Neural cell (in vitro differentiated cells): ENCODE measurements at regions not wholly inside any gene's neighbourhood (a gene's known extent, or its start where the extent isn't known, plus 50 kb on each side); places are given as distances from the start of the nearest gene placed in this dataset.

Experiments
- H2AFZ ChIP-seq: fragments of 200-600, 300-800 bp; sonication (generic), shearing (Covaris generic); 2 replicates; pipeline ENCODE4 v1.6.0; 2014; ENCODE audit warnings: low read depth, mild to moderate bottlenecking, antibody characterized with exemption, low read length, moderate library complexity
- H3F3A ChIP-seq: fragments of 200-600 bp; shearing (Covaris generic); 2 replicates; pipeline ENCODE4 v1.6.1; 2016; ENCODE audit warnings: mild to moderate bottlenecking, moderate library complexity, mixed read lengths, antibody characterized with exemption, low read length; ENCODE audit not compliant: insufficient read depth, poor library complexity, severe bottlenecking
- H3K27ac ChIP-seq: fragments of 200-600, 300-800 bp; sonication (generic), shearing (Covaris generic); 2 replicates; pipeline ENCODE4 v1.5.1; 2014; ENCODE audit warnings: mild to moderate bottlenecking, low read length, moderate library complexity
- H3K27me3 ChIP-seq: fragments of 300-800, 200-600 bp; sonication (generic), shearing (Covaris generic); 2 replicates; pipeline ENCODE4 v1.6.0; 2014; ENCODE audit warnings: mild to moderate bottlenecking, low read depth, low read length, moderate library complexity; ENCODE audit not compliant: insufficient read depth
- H3K36me3 ChIP-seq: fragments of 300-800, 200-600 bp; sonication (generic), shearing (Covaris generic); 2 replicates; pipeline ENCODE4 v1.5.1; 2014; ENCODE audit warnings: mild to moderate bottlenecking, antibody characterized with exemption, low read length, moderate library complexity; ENCODE audit not compliant: insufficient read depth
- H3K4me2 ChIP-seq: fragments of 300-800, 200-600 bp; sonication (generic), shearing (Covaris generic); 2 replicates; pipeline ENCODE4 v1.6.0; 2014; ENCODE audit warnings: mild to moderate bottlenecking, low read length
- H3K4me3 ChIP-seq: fragments of 300-800, 200-600 bp; sonication (generic), shearing (Covaris generic); 2 replicates; pipeline ENCODE4 v1.5.1; 2014; ENCODE audit warnings: mild to moderate bottlenecking, low read length, moderate library complexity
- H3K79me2 ChIP-seq: fragments of 200-600 bp; shearing (Covaris generic); replicated peaks from 2 replicates; pipeline ENCODE4 v1.6.0; 2014; ENCODE audit warnings: mild to moderate bottlenecking, low read length, moderate library complexity; ENCODE audit not compliant: insufficient read depth
- H3K9ac ChIP-seq: fragments of 300-800, 200-600 bp; sonication (generic), shearing (Covaris generic); 2 replicates; pipeline ENCODE4 v1.6.1; 2016; ENCODE audit warnings: mild to moderate bottlenecking, low read length, mixed read lengths
- H3K9me2 ChIP-seq: fragments of 200-600 bp; shearing (Covaris generic); 2 replicates; pipeline ENCODE4 v1.6.1; 2016; ENCODE audit warnings: mild to moderate bottlenecking, low read length, mixed read lengths; ENCODE audit not compliant: insufficient read depth
- H3K9me3 ChIP-seq: fragments of 200-600, 300-800 bp; sonication (generic), shearing (Covaris generic); 2 replicates; pipeline ENCODE4 v1.6.1; 2016; ENCODE audit warnings: mild to moderate bottlenecking, mixed run types, low read length, moderate library complexity, mixed read lengths
- H4K20me1 ChIP-seq: fragments of 200-600 bp; shearing (Covaris generic); 2 replicates; pipeline ENCODE4 v1.6.1; 2016; ENCODE audit warnings: mild to moderate bottlenecking, mixed run types; ENCODE audit not compliant: insufficient read depth
- CTCF ChIP-seq: fragments of 450-650 bp; IDR thresholded peaks from 2 replicates; pipeline ENCODE4 v1.5.1; 2014; ENCODE audit warnings: antibody characterized with exemption, mild to moderate bottlenecking, moderate library complexity; ENCODE audit not compliant: poor library complexity, severe bottlenecking
- EP300 ChIP-seq: fragments of 450-650 bp; conservative IDR thresholded peaks from 2 replicates; pipeline ENCODE4 v1.6.1; 2014; ENCODE audit warnings: antibody characterized with exemption, mild to moderate bottlenecking, moderate library complexity; ENCODE audit not compliant: poor library complexity, severe bottlenecking
- EZH2 ChIP-seq: fragments of 200-600, 300-800 bp; shearing (Covaris generic), sonication (generic); IDR thresholded peaks from 2 replicates; pipeline ENCODE4 v1.6.1; 2014; ENCODE audit warnings: antibody characterized with exemption, low read length, borderline replicate concordance, mild to moderate bottlenecking; ENCODE audit not compliant: insufficient read depth, poor library complexity, severe bottlenecking
- MXI1 ChIP-seq: fragments of 450-650 bp; conservative IDR thresholded peaks from 2 replicates; pipeline ENCODE4 v1.6.1; 2014; ENCODE audit warnings: antibody characterized with exemption, mild to moderate bottlenecking; ENCODE audit not compliant: poor library complexity, severe bottlenecking
- POLR2AphosphoS5 ChIP-seq: IDR thresholded peaks from 2 replicates; pipeline ENCODE4 v1.6.1; 2012
- RAD21 ChIP-seq: fragments of 450-650 bp; conservative IDR thresholded peaks from 2 replicates; pipeline ENCODE4 v1.6.1; 2014; ENCODE audit warnings: antibody characterized with exemption, mild to moderate bottlenecking, moderate library complexity
- SMC3 ChIP-seq: fragments of 450-650 bp; conservative IDR thresholded peaks from 2 replicates; pipeline ENCODE4 v1.6.1; 2014; ENCODE audit warnings: antibody characterized with exemption, mild to moderate bottlenecking, moderate library complexity; ENCODE audit not compliant: poor library complexity
- TAF1 ChIP-seq: IDR thresholded peaks from 2 replicates; pipeline ENCODE4 v1.6.1; 2012; ENCODE audit warnings: low read depth
- TF ChIP-seq, protein P1 (sequence below): IDR thresholded peaks from 2 replicates; pipeline ENCODE4 v1.6.1; 2012; ENCODE audit warnings: borderline replicate concordance

DNA sequence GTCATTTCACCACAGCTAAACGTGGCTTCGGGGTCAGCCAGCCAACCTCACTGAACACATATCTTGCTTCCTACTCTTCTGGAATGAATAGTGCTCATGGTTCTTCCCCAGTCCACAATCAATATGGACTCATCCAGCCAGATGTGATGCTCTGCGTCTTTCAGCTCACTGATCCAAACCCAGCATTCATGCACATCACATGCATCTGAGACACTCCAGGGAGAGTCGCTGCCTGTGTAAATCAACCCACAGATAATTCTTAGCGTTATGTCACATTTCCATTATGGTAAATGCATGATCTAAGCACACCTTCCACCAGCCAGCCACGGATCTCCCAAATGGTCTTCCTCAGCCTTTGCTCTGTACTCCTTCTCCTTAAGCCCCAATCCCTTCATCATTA, 306.7 kb upstream of the CHAC2 start:
- Histone ChIP-seq H3K27ac (no peak overlapping the region), H3K4me3 (no peak overlapping the region), H3K79me2 (no peaks in the 10 kb centered on the region), H3K36me3 (no peaks in the 10 kb centered on the region), H3K9me2 (no peaks in the 10 kb centered on the region), H3K4me2 (no peak overlapping the region), H2AFZ (no peak overlapping the region), H3K9ac (no peak overlapping the region), H3F3A (no peaks in the 10 kb centered on the region), H3K27me3 (no peaks in the 10 kb centered on the region), H3K9me3 (no peaks in the 10 kb centered on the region), H4K20me1 (no peaks in the 10 kb centered on the region)
- TF ChIP-seq POLR2AphosphoS5: no peak
- TF ChIP-seq CTCF: no peak
- TF ChIP-seq SMC3: no peak
- no peak for TF ChIP-seq EP300
- TF ChIP-seq RAD21: no peak
- TF ChIP-seq MXI1: no peak
- TF ChIP-seq, protein P1, sequence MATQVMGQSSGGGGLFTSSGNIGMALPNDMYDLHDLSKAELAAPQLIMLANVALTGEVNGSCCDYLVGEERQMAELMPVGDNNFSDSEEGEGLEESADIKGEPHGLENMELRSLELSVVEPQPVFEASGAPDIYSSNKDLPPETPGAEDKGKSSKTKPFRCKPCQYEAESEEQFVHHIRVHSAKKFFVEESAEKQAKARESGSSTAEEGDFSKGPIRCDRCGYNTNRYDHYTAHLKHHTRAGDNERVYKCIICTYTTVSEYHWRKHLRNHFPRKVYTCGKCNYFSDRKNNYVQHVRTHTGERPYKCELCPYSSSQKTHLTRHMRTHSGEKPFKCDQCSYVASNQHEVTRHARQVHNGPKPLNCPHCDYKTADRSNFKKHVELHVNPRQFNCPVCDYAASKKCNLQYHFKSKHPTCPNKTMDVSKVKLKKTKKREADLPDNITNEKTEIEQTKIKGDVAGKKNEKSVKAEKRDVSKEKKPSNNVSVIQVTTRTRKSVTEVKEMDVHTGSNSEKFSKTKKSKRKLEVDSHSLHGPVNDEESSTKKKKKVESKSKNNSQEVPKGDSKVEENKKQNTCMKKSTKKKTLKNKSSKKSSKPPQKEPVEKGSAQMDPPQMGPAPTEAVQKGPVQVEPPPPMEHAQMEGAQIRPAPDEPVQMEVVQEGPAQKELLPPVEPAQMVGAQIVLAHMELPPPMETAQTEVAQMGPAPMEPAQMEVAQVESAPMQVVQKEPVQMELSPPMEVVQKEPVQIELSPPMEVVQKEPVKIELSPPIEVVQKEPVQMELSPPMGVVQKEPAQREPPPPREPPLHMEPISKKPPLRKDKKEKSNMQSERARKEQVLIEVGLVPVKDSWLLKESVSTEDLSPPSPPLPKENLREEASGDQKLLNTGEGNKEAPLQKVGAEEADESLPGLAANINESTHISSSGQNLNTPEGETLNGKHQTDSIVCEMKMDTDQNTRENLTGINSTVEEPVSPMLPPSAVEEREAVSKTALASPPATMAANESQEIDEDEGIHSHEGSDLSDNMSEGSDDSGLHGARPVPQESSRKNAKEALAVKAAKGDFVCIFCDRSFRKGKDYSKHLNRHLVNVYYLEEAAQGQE: no peak
- no peak for TF ChIP-seq TAF1
- TF ChIP-seq EZH2: no peak

DNA sequence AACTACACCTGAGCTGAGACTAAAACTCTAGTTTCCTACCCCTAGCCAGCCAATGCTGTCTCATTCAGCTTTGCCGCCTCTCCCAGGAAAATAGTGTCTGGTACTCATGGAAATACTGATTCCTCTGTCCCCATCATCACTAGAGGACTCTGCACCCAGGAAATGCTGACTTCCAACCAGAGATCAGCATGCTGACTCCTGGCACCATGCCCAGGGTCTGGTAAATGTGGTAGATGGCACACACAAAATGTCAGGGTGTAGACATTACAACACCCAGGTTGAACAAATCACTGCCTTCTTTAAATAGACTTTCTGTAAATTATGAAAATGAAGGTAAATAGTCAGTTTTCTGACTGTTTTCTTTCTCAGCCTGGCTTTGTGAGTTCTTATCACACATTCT, 307.3 kb upstream of the CHAC2 start:
- Histone ChIP-seq H3K9me2 (no peaks in the 10 kb centered on the region), H3K4me3 (no peak overlapping the region), H3K36me3 (no peaks in the 10 kb centered on the region), H2AFZ (no peak overlapping the region), H3K9ac (no peak overlapping the region), H3K27ac (no peak overlapping the region), H3K79me2 (no peaks in the 10 kb centered on the region), H3F3A (no peaks in the 10 kb centered on the region), H3K4me2 (no peak overlapping the region), H4K20me1 (no peaks in the 10 kb centered on the region), H3K27me3 (no peaks in the 10 kb centered on the region), H3K9me3 (no peaks in the 10 kb centered on the region)
- TF ChIP-seq RAD21: no peak
- no peak for TF ChIP-seq EP300
- TF ChIP-seq EZH2: no peak
- no peak for TF ChIP-seq POLR2AphosphoS5
- TF ChIP-seq, protein P1: no peak
- no peak for TF ChIP-seq MXI1
- no peak for TF ChIP-seq CTCF
- no peak for TF ChIP-seq SMC3
- TF ChIP-seq TAF1: no peak
